Lower lobe of right lung (tissue), 2 donors: ENCODE measurements at regions not wholly inside any gene's neighbourhood (a gene's known extent, or its start where the extent isn't known, plus 50 kb on each side); places are given as distances from the start of the nearest gene placed in this dataset.
A peak's percentile ranks its signal among the peaks of the same experiment; 100 is the strongest.
"Not testable (repeated sequence)": the region's sequence is repeated elsewhere in the genome, so short reads cannot be mapped to it uniquely, and the experiment has no call there.

Experiments
- ATAC-seq, 2 donors: fragments of 200-7000 bp; cut with Tn5 transposase; one replicate each; pipeline ENCODE4 v1.9.1; 2020 to 2022; ENCODE audit warnings: mild to moderate bottlenecking in 2 of 2, moderate library complexity in 2 of 2
- DNase-seq: peaks from one replicate; pipeline ENCODE4 v3.0.0-alpha.2; 2020
- H3K27ac ChIP-seq: fragments of 200-600 bp; one replicate; pipeline ENCODE4 v1.8.0; 2022
- H3K27me3 ChIP-seq: fragments of 200-600 bp; one replicate; pipeline ENCODE4 v1.8.0; 2022; ENCODE audit warnings: low read depth
- H3K36me3 ChIP-seq: fragments of 200-600 bp; one replicate; pipeline ENCODE4 v1.8.0; 2022; ENCODE audit warnings: mild to moderate bottlenecking
- H3K4me1 ChIP-seq: fragments of 200-600 bp; one replicate; pipeline ENCODE4 v1.8.0; 2022
- H3K4me3 ChIP-seq: fragments of 200-600 bp; one replicate; pipeline ENCODE4 v1.8.0; 2022; ENCODE audit warnings: mild to moderate bottlenecking
- H3K9me3 ChIP-seq: fragments of 200-600 bp; one replicate; pipeline ENCODE4 v1.8.0; 2022
- CTCF ChIP-seq: fragments of 200-600 bp; IDR thresholded peaks from one replicate; pipeline ENCODE4 v1.8.0; 2022; ENCODE audit warnings: antibody characterized with exemption, mild to moderate bottlenecking
- intact Hi-C: fragments of 100-400 bp; cut with DNase I; formaldehyde crosslinking; loops from one replicate; pipeline ENCODE4 v1.11.0; 2022
- donor health status: DM: no; HTN: yes; CAD: no; lungs with severe emphysema.

DNA sequence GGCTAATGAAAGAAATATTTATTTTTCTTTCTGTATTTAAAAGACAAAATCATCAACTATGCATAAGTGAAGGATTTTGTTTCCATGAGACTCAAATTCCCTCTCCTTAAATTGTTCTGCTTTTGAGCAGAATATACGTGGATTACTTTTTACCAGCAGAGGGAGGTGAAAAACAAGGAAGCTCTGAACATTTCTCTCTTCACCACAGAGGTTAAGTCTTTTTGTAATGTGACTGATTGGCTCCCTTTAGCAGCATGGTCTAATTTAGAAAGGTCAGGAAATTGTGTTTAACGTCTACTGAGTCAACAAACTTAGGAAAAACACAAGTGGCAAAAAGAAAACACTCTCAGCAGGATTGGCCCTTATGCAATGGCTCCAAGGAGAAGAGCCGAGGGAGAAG lies 55.1 kb upstream of the F9 start:
- Histone ChIP-seq H3K27me3 (no peaks in the 10 kb centered on the region), H3K27ac (no peak overlapping the region), H3K4me3 (no peak overlapping the region), H3K36me3 (no peaks in the 10 kb centered on the region), H3K4me1 (no peaks in the 10 kb centered on the region), H3K9me3 (no peaks in the 10 kb centered on the region)
- ATAC-seq (peak; percentile 27 to 50), DNase-seq (no peak)
- intact Hi-C loops = no loop called here
- TF ChIP-seq CTCF = no peak

DNA sequence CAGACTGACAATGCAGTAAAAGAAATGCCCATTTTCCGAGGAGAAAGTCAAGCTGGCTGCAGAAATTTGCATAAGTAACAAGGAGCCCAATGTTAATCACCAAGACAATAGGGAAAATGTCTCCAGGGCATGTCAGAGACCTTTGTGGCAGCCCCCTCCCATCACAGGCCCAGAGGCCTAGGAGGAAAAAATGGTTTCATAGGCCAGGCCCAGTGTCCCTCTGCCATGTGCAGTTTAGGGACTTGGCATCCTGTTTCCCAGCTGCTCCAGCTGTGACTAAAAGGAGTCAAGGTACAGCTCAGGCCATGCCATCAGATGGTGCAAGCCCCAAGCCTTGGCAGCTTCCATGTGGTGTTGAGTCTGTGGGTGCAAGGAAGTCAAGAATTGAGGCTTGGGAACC lies 68.6 kb upstream of the F9 start:
- H3K4me3 ChIP-seq, H3K27ac ChIP-seq, H3K36me3 ChIP-seq, ATAC-seq, DNase-seq, H3K4me1 ChIP-seq, H3K9me3 ChIP-seq, intact Hi-C loops, H3K27me3 ChIP-seq: not testable (repeated sequence)

DNA sequence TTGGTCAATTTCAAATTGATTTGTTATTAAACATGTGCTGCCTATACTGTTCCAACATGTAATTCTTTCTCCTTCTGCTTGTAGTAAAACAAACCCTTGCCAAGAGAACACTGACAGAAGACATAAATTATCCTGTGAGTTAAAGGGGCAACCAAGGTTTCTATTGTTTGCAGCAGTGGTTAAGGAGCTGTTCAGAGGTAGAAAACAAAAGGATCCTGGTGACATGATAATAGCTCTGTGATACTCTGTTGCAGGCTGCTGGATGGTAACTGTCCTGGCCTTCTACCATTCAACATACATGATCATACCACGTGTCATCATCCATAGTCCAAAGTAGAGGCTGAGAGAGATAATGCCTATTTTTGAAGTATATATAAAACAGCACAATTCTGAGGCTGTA lies 75.8 kb upstream of the F9 start:
- no peak overlapping the region for H3K27ac ChIP-seq
- no peak for TF ChIP-seq CTCF
- no peaks in the 10 kb centered on the region for H3K9me3 ChIP-seq
- intact Hi-C loops = no loop called here
- H3K27me3 ChIP-seq = no peaks in the 10 kb centered on the region
- no peak for DNase-seq
- no peak overlapping the region for H3K4me3 ChIP-seq
- H3K36me3 ChIP-seq = no peaks in the 10 kb centered on the region
- no peaks in the 10 kb centered on the region for H3K4me1 ChIP-seq
- ATAC-seq = no peak

DNA sequence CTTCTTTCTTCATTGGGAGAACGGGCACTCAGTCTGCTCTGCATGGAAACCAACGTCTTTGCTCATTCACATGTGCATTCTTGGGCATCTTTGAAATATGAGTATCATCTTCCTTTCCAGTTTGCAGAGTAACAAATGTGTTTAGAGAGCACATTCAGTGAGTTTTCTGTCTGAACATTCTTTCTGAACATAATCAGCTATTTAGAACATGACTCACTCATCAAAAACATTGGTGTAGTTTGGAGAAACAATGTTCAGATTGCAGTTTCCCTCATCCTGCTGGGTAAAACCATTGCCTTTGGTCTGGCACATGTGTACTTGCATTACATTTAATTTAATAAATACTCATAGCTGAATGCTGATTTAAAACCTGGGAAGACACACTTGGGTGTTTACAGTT lies 81.5 kb upstream of the F9 start:
- Histone ChIP-seq H3K36me3 (no peaks in the 10 kb centered on the region), H3K27ac (no peak overlapping the region), H3K9me3 (no peaks in the 10 kb centered on the region), H3K4me3 (no peak overlapping the region), H3K27me3 (no peaks in the 10 kb centered on the region), H3K4me1 (no peaks in the 10 kb centered on the region)
- no peak for ATAC-seq
- intact Hi-C loops = no loop called here
- TF ChIP-seq CTCF = no peak
- no peak for DNase-seq

DNA sequence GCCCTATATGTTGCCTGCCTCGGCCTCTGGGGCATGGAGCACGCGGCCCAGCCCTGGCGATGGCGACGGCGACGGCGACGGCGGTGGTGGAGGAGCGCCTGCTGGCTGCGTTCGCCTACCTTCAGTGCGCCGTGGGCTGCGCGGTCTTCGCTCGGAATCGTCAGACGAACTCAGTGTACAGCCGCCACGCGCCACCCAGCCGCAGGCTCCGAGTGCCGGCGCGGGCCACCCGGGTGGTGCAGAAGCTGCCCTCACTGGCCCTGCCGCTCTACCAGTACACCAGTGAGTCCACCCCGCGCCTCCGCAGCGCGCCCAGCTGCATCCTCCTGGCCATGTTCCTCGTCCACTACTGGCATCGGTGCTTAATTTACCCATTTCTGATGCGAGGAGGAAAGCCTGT lies 83.7 kb upstream of the F9 start:
- no peaks in the 10 kb centered on the region for H3K4me1 ChIP-seq
- no peak overlapping the region for H3K4me3 ChIP-seq
- H3K9me3 ChIP-seq = no peaks in the 10 kb centered on the region
- no peaks in the 10 kb centered on the region for H3K27me3 ChIP-seq
- intact Hi-C loops = no loop called here
- no peaks in the 10 kb centered on the region for H3K36me3 ChIP-seq
- ATAC-seq (no peak), DNase-seq (no peak)
- no peak overlapping the region for H3K27ac ChIP-seq
- no peak for TF ChIP-seq CTCF

GRCh38 chrX:139429913-139430312 lies 100.6 kb upstream of the F9 start:
- no peak for ATAC-seq
- no peaks in the 10 kb centered on the region for H3K9me3 ChIP-seq
- intact Hi-C loops = no loop called here
- no peak overlapping the region for H3K27ac ChIP-seq
- no peaks in the 10 kb centered on the region for H3K36me3 ChIP-seq
- no peak for TF ChIP-seq CTCF
- no peak overlapping the region for H3K4me3 ChIP-seq
- no peaks in the 10 kb centered on the region for H3K4me1 ChIP-seq
- DNase-seq = no peak
- no peaks in the 10 kb centered on the region for H3K27me3 ChIP-seq
